ENCODE measurements at regions not wholly inside any gene's neighbourhood (a gene's known extent, or its start where the extent isn't known, plus 50 kb on each side); places are given as distances from the start of the nearest gene placed in this dataset.

DNA sequence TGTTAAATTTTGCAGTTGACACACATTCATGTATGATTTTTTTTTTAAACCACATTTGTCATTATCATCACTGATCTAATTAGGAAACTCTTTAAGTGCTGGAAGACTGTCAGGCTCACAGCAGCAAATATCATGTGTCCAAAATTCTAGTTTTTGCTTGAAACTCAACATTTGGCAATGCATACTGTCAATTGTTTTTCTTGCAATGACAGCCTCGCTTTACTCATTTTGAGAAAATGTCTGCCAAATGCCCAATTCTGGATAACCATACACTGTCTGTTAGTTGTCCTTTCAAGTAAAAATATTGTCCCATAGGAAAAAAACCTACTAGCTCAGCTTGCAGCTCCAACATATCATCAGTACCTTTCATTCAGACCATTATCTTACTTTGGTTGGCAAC is 523.9 kb upstream of the ARGLU1 start:
- ChIA-PET CTCF (ENCODE audit: low intra/inter-chr PET ratio) (no interaction called here), POLR2A (no interaction called here)
- Histone ChIP-seq H3K27ac (ENCODE audit: extremely low read depth, low read depth, low read length) (no peak overlapping the region), H3K4me1 (replicated peaks in 1 of 2; ENCODE audit: control insufficient read depth in 2 of 2, insufficient read depth in 2 of 2, low read length in 2 of 2) (no peaks in the 10 kb centered on the region), H3K9me1 (ENCODE audit: control insufficient read depth, insufficient read depth, low read length) (no peaks in the 10 kb centered on the region), H3K79me2 (ENCODE audit: control insufficient read depth, insufficient read depth, low read length) (no peaks in the 10 kb centered on the region), H4K20me1 (replicated peaks; ENCODE audit: control insufficient read depth, insufficient read depth, low read length) (no peaks in the 10 kb centered on the region), H3K4me3 (no peak overlapping the region), H3K36me3 (ENCODE audit: control insufficient read depth, insufficient read depth, low read length) (no peaks in the 10 kb centered on the region), H3K27me3 (ENCODE audit: control insufficient read depth in 2 of 2, insufficient read depth in 2 of 2, low read length in 2 of 2) (no peaks in the 10 kb centered on the region), H3K9me3 (replicated peaks; ENCODE audit: control insufficient read depth, insufficient read depth, low read depth, low read length) (no peaks in the 10 kb centered on the region), H2AFZ (ENCODE audit: low read depth, low read length) (no peak overlapping the region), H3K4me2 (ENCODE audit: insufficient read depth, low read length) (no peak overlapping the region), H3K9ac (ENCODE audit: insufficient read depth in 1 of 2, low read depth in 2 of 2, low read length in 2 of 2) (no peak overlapping the region)
- 0% methylated on average over 1 of the region's 1 CpG for WGBS (ENCODE audit: insufficient coverage, low coverage, missing lambda C conversion rate)
- TF ChIP-seq, protein P1, sequence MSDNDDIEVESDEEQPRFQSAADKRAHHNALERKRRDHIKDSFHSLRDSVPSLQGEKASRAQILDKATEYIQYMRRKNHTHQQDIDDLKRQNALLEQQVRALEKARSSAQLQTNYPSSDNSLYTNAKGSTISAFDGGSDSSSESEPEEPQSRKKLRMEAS (CRISPR knock-in tag; IDR thresholded peaks at IDR 0.05) = no peak
- no peak for TF ChIP-seq KDM1A (IDR thresholded peaks at IDR 0.05)
- TF ChIP-seq LEF1 (IDR thresholded peaks at IDR 0.05) = no peak
- TF ChIP-seq, protein P2, sequence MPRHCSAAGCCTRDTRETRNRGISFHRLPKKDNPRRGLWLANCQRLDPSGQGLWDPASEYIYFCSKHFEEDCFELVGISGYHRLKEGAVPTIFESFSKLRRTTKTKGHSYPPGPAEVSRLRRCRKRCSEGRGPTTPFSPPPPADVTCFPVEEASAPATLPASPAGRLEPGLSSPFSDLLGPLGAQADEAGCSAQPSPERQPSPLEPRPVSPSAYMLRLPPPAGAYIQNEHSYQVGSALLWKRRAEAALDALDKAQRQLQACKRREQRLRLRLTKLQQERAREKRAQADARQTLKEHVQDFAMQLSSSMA (CRISPR knock-in tag; IDR thresholded peaks at IDR 0.05) = no peak
- TF ChIP-seq BMI1 (IDR thresholded peaks at IDR 0.05; ENCODE audit: low read length) = no peak
- no peak for TF ChIP-seq ZKSCAN3 (CRISPR knock-in tag; IDR thresholded peaks at IDR 0.05)
- TF ChIP-seq, protein P3, sequence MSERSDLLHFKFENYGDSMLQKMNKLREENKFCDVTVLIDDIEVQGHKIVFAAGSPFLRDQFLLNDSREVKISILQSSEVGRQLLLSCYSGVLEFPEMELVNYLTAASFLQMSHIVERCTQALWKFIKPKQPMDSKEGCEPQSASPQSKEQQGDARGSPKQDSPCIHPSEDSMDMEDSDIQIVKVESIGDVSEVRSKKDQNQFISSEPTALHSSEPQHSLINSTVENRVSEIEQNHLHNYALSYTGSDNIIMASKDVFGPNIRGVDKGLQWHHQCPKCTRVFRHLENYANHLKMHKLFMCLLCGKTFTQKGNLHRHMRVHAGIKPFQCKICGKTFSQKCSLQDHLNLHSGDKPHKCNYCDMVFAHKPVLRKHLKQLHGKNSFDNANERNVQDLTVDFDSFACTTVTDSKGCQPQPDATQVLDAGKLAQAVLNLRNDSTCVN (CRISPR knock-in tag; IDR thresholded peaks at IDR 0.05) = no peak
- TF ChIP-seq ZNF134 (CRISPR knock-in tag; conservative IDR thresholded peaks at IDR 0.05) = no peak
- no peak for TF ChIP-seq GABPA (tag; conservative IDR thresholded peaks at IDR 0.05; ENCODE audit: low read depth)
- no peak for TF ChIP-seq RBFOX2 (IDR thresholded peaks at IDR 0.05; ENCODE audit: low read depth, low read length)
- intact Hi-C loops (cut with micrococcal nuclease) = no loop called here
- DNase-seq (ENCODE audit: extremely low read depth in 1 of 4, low spot score in 3 of 4) = no peak
- in situ Hi-C loops (cut with MboI) = no loop called here
- no TSS peak for BruUV-seq (replicated peaks)
- FAIRE-seq = no peak
- ATAC-seq = no peak

Measured in K562 (cell line).